ENCODE measurements at regions not wholly inside any gene's neighbourhood (a gene's known extent, or its start where the extent isn't known, plus 50 kb on each side); places are given as distances from the start of the nearest gene placed in this dataset.
"Not testable (repeated sequence)": the region's sequence is repeated elsewhere in the genome, so short reads cannot be mapped to it uniquely, and the experiment has no call there.

DNA sequence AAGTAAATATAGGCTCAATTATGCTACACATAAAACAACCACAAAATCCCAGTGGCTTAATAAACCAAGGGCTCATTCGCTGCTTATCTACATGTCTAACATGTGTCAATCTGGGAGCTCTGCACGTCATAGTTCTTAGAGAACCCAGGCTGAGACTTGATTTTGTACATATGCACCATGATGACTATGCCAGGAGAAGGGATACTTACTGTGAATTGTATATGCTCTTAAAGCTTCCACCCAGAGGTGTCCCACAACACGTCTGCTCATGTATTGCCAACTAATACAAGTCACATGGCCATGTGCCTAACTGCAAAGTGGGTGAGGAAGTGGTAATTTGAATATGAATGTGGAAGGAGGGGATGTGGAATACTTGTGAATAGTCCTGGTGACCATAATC lies 262.1 kb downstream of the CPS1 start:
- H3K36me3 Mint-ChIP-seq: no peaks in the 10 kb centered on the region
- ATAC-seq: no peak
- no peak overlapping the region for H3K4me3 Mint-ChIP-seq
- no peaks in the 10 kb centered on the region for H3K27me3 Mint-ChIP-seq
- H3K9me3 Mint-ChIP-seq: peaks cover 3% of the 10 kb centered on the region
- no peaks in the 10 kb centered on the region for H3K4me1 Mint-ChIP-seq
- no peak overlapping the region for H3K27ac Mint-ChIP-seq

DNA sequence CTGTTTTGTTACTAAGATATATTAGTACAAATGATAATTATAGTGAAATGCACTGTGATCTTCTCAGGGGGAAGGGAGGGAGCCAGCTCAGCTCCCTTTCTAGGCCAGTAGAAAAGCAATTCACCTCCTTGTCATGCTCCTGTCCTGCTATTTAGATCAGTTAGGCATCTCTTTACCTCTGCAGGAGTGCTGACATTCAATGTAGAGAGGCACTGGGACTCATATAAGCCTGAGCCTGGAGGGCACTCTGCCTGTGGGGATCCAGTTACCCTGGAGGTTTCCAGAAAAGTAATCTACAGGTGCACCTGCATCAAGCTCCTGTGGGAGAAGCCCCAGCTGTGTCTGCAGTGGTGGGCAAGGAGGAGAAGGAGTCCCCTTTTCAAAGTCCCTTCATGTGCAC lies 277.0 kb downstream of the CPS1 start:
- H3K27ac Mint-ChIP-seq: no peak overlapping the region
- no peaks in the 10 kb centered on the region for H3K36me3 Mint-ChIP-seq
- H3K4me3 Mint-ChIP-seq: no peak overlapping the region
- H3K9me3 Mint-ChIP-seq: no peaks in the 10 kb centered on the region
- peak; percentile 43 for ATAC-seq
- no peaks in the 10 kb centered on the region for H3K4me1 Mint-ChIP-seq
- no peaks in the 10 kb centered on the region for H3K27me3 Mint-ChIP-seq

DNA sequence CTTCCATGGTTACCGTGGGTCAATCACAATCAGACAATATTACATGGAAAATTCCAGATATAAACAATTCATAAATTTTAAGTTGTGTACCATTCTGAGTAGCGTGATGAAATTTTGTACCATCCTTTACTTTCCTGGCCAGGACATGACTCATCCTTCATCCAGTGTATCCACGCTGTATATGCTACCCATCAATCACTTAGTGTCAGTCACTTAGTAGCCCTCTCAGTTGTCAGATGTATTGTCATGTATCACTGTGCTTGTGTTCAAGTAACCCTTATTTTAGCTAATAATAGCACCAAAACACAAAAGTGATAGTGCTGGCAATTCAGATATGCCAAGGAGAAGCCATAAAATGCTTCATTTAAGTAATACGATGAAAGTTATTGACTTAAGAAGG lies 282.6 kb downstream of the CPS1 start:
- H3K4me1 Mint-ChIP-seq: no peaks in the 10 kb centered on the region
- H3K36me3 Mint-ChIP-seq: no peaks in the 10 kb centered on the region
- no peaks in the 10 kb centered on the region for H3K27me3 Mint-ChIP-seq
- H3K4me3 Mint-ChIP-seq: no peak overlapping the region
- no peaks in the 10 kb centered on the region for H3K9me3 Mint-ChIP-seq
- H3K27ac Mint-ChIP-seq: no peak overlapping the region
- no peak for ATAC-seq

DNA sequence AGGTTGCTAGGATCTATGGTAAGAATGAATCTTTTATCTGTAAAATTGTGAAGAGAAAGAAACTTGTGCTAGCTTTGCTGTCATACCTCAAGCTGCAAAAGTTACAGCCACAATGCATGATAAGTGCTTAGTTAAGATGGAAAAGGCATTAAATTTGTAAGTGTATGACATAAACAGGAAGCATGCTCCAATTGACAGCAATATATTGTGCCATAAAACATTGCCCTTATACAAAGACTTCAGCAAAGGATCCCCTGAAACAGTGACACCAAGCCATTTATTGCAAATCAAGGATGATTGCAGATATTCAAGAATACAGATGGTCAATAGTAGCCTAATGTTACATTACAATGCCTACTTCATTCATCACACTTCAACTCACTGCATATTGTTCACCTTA lies 283.1 kb downstream of the CPS1 start:
- ATAC-seq: no peak
- Mint-ChIP-seq H3K9me3 (no peaks in the 10 kb centered on the region), H3K36me3 (no peaks in the 10 kb centered on the region), H3K27ac (no peak overlapping the region), H3K4me3 (no peak overlapping the region), H3K4me1 (no peaks in the 10 kb centered on the region), H3K27me3 (no peaks in the 10 kb centered on the region)

DNA sequence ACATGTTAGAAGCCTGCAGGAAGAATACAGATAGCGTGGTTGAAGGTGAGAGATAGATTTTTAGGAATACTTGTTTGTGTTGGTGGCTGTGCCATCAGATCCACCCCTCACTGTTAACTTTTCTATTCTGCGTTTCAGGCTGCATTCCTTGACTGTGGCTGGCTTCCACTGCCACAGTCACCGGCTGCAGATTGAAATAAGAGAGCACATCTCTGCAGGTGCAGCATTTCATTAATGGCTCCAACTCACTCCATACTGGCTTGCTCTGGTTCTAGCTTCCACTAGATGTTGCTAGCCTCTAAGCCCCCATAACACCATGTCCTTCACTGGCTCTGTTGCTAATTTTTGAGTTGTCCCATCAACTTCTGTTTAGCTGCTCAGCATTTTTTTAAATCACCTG lies 286.5 kb downstream of the CPS1 start:
- ATAC-seq: no peak
- H3K27me3 Mint-ChIP-seq: no peaks in the 10 kb centered on the region
- no peak overlapping the region for H3K27ac Mint-ChIP-seq
- no peaks in the 10 kb centered on the region for H3K36me3 Mint-ChIP-seq
- H3K4me1 Mint-ChIP-seq: no peaks in the 10 kb centered on the region
- no peaks in the 10 kb centered on the region for H3K9me3 Mint-ChIP-seq
- no peak overlapping the region for H3K4me3 Mint-ChIP-seq

DNA sequence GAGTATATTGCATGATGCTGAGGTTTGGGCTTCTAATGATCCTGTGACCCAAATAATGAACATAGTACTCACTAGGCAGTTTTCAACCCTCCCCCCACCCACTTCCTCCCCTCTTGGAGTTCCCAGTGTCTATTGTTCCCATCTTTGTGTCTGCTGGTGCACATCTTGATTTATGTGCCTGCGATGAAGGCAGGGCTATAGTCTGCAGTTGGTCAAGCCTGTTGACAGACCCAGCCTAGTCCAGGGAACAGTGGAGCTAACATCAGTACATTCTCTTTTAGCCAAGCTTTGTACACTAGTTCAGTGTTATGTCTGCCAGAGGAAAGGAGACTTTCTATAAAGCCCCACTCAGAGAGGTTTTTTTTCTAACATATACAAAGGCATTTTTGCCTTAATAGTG lies 287.6 kb downstream of the CPS1 start:
- no peak overlapping the region for H3K27ac Mint-ChIP-seq
- H3K27me3 Mint-ChIP-seq: no peaks in the 10 kb centered on the region
- ATAC-seq: no peak
- no peaks in the 10 kb centered on the region for H3K36me3 Mint-ChIP-seq
- no peaks in the 10 kb centered on the region for H3K4me1 Mint-ChIP-seq
- no peak overlapping the region for H3K4me3 Mint-ChIP-seq
- H3K9me3 Mint-ChIP-seq: no peaks in the 10 kb centered on the region

DNA sequence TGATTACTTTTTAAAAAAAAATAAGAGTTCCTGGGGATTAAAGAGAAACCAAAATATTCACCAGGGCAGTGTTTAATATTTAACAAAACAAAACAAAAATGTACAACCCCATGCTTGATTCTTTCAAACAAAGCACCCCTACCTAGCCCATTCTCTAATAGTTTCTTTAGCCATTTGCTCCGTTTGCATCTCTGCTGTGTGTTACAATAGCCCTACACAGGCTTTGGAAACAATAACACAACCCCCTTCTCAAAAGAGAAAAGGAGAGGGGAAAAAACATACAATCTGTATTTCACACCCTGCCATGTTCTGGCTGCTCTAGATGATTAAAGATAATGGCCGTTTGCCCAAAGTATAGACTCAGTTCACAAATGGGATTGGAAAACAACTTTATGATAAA lies 302.9 kb downstream of the CPS1 start:
- no peaks in the 10 kb centered on the region for H3K36me3 Mint-ChIP-seq
- ATAC-seq: no peak
- no peaks in the 10 kb centered on the region for H3K27me3 Mint-ChIP-seq
- no peak overlapping the region for H3K27ac Mint-ChIP-seq
- H3K9me3 Mint-ChIP-seq: no peaks in the 10 kb centered on the region
- H3K4me3 Mint-ChIP-seq: no peak overlapping the region
- no peaks in the 10 kb centered on the region for H3K4me1 Mint-ChIP-seq

DNA sequence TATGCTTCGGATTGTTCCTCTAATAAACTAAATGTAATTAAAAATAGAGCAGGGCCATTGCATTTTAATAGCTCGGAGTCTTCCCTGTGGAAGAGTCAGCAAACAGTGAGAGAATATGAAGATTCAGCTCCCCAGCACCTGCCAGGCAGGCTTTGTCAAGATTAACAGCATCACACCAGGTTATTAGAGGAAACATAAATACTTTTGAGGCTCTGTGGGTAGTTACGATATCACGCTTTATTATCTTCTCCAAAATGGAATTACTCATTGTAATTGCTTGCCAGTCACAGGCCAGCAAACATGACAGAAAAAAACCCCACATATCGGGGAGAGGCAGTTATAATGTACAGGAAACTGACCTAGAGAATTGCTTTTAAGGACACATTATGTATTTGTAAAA lies 303.9 kb downstream of the CPS1 start:
- Mint-ChIP-seq H3K27ac (no peak overlapping the region), H3K4me3 (no peak overlapping the region), H3K36me3 (no peaks in the 10 kb centered on the region), H3K27me3 (no peaks in the 10 kb centered on the region), H3K9me3 (no peaks in the 10 kb centered on the region), H3K4me1 (no peaks in the 10 kb centered on the region)
- no peak for ATAC-seq

DNA sequence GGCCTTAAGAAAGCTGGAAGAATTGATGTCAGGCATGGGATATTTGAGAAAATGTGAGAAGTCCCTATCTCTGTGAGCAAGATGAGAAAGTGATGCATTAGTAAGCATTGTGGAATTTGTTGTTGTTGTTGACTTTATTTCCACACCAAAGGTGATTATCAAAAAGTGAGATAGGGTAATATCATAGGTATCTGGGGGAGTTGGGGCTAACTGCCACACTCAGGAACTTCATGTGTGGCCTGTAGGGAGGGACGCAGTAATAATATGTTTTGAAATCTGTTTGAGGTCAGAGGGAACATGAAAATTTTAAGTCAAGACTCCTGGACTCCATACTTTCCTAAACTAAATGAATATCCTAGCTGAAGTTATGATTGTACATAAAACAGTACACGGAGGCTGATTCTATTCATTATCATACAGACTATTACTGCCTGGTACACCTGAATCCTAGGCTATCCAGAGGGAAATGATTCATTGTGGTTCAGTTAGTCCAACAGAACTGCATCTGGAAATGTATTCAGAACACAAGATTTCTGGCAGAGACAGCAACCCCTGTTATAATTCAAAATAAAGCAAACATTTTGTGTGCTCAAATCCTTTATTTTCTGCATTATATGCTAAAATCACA lies 304.8 kb downstream of the CPS1 start:
- no peak overlapping the region for H3K4me3 Mint-ChIP-seq
- H3K27me3 Mint-ChIP-seq: no peaks in the 10 kb centered on the region
- no peak for ATAC-seq
- H3K9me3 Mint-ChIP-seq: no peaks in the 10 kb centered on the region
- H3K4me1 Mint-ChIP-seq: no peaks in the 10 kb centered on the region
- H3K36me3 Mint-ChIP-seq: no peaks in the 10 kb centered on the region
- H3K27ac Mint-ChIP-seq: no peak overlapping the region

DNA sequence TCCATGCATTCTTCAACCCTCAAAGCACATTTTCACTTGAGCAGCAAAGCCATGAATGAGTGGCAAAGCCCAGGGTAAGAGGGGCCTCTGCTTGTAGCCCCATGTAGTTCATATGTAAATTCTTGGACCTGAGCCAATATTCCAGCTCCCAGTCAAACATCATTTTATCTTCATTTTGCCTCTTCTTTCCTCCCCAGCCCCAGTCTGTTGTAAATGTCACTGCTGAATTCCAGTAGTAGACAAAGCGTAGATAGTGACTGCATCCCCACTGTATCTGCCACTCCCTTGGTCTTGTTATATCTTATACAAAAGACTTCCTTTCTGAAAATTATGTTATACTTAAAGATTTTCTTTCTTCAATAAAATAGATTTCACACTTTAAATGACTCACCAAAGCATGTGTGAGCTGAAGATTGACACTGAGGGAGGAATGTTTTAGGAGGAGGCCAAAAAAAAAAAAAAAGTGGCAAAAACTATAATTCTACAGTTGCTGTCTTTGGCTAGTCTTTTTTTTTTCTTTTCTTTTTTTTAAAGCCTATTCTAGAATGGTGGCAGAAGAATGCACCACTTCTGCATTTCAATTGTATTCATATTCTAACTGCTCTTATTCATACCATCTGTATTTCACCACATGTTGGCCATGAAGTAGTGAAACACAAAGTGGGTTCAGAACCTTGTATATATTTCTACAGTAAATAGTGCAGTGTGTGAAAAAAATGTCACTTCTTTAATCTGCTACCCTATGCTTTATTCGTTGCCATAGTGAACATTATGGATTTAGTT lies 306.1 kb downstream of the CPS1 start:
- Mint-ChIP-seq H3K4me1 (no peaks in the 10 kb centered on the region), H3K9me3 (no peaks in the 10 kb centered on the region), H3K27me3 (no peaks in the 10 kb centered on the region), H3K4me3 (no peak overlapping the region), H3K36me3 (no peaks in the 10 kb centered on the region), H3K27ac (no peak overlapping the region)
- no peak for ATAC-seq

- Mint-ChIP-seq H3K4me3 (no peak overlapping the region), H3K27me3 (no peaks in the 10 kb centered on the region), H3K36me3 (no peaks in the 10 kb centered on the region), H3K9me3 (no peaks in the 10 kb centered on the region), H3K4me1 (no peaks in the 10 kb centered on the region), H3K27ac (no peak overlapping the region)
- no peak for ATAC-seq
These were observed 306.9 kb downstream of the CPS1 start for GRCh38 chr2:210863283-210863682.

- not testable (repeated sequence) for H3K27ac Mint-ChIP-seq, H3K27me3 Mint-ChIP-seq, H3K36me3 Mint-ChIP-seq, H3K9me3 Mint-ChIP-seq, ATAC-seq, H3K4me1 Mint-ChIP-seq, H3K4me3 Mint-ChIP-seq
These were observed 315.2 kb downstream of the CPS1 start for GRCh38 chr2:210871566-210871965.

- H3K9me3 Mint-ChIP-seq: peaks cover 3% of the 10 kb centered on the region
- no peaks in the 10 kb centered on the region for H3K27me3 Mint-ChIP-seq
- no peaks in the 10 kb centered on the region for H3K36me3 Mint-ChIP-seq
- no peak overlapping the region for H3K27ac Mint-ChIP-seq
- H3K4me1 Mint-ChIP-seq: no peaks in the 10 kb centered on the region
- H3K4me3 Mint-ChIP-seq: no peak overlapping the region
- no peak for ATAC-seq
These were observed 317.2 kb downstream of the CPS1 start for GRCh38 chr2:210873631-210874030.

- Mint-ChIP-seq H3K9me3 (no peaks in the 10 kb centered on the region), H3K4me3 (no peak overlapping the region), H3K4me1 (no peaks in the 10 kb centered on the region), H3K27me3 (no peaks in the 10 kb centered on the region), H3K27ac (no peak overlapping the region), H3K36me3 (no peaks in the 10 kb centered on the region)
- ATAC-seq: no peak
These were observed 327.8 kb downstream of the CPS1 start for GRCh38 chr2:210884227-210884626.

DNA sequence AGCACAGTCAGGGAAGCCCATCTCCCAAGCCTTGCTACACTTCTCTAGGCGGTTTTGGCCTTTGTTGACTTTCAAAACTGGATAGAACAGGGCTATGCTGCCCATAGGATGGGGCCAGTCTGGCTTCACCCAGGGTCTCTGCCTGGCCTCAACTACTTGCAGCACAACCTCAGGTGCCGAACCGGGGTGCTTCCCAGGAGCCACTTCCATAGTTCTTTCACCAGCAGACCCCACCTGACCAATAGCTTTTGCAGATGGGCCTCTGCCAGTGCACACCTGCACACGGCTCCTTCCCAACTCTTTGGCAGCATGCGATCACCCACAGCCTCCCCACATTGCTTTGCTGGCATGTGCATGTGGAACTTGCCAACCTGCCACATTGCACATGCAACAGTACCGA lies 331.6 kb downstream of the CPS1 start:
- no peak overlapping the region for H3K27ac Mint-ChIP-seq
- ATAC-seq: no peak

GRCh38 chr2:210895132-210895531 lies 338.7 kb downstream of the CPS1 start:
- Mint-ChIP-seq H3K4me3 (no peak overlapping the region), H3K36me3 (no peaks in the 10 kb centered on the region), H3K27me3 (no peaks in the 10 kb centered on the region)

More for the DNA sequence above, 331.6 kb downstream of the CPS1 start:
- Mint-ChIP-seq H3K27me3 (no peaks in the 10 kb centered on the region), H3K9me3 (no peaks in the 10 kb centered on the region), H3K36me3 (no peaks in the 10 kb centered on the region), H3K4me3 (no peak overlapping the region), H3K4me1 (no peaks in the 10 kb centered on the region)

More at GRCh38 chr2:210895132-210895531, 338.7 kb downstream of the CPS1 start:
- Mint-ChIP-seq H3K9me3 (peaks cover 5% of the 10 kb centered on the region), H3K4me1 (no peaks in the 10 kb centered on the region), H3K27ac (no peak overlapping the region)
- no peak for ATAC-seq

All from stimulated activated memory B cell treated with anti-CD40 and anti-IgM and Interleukin-4, amounts not matched to agents 10 μg/mL and 1 μg/mL and 100 μg/mL, for 72 hours (primary cell).